H1 (cell line): ENCODE measurements at regions not wholly inside any gene's neighbourhood (a gene's known extent, or its start where the extent isn't known, plus 50 kb on each side); places are given as distances from the start of the nearest gene placed in this dataset.

Source experiments
- CTCF ChIA-PET: fragments of 300-600 bp; sonication (Branson Sonifier 250); formaldehyde crosslinking; loops from one replicate; lab custom pipeline; 2021; ENCODE audit not compliant: partially characterized antibody; lab: Charles Lee
- POLR2A ChIA-PET: fragments of 300-600 bp; sonication (Branson Sonifier 250); formaldehyde crosslinking; loops from one replicate; lab custom pipeline; 2021; ENCODE audit warnings: inconsistent platforms; ENCODE audit not compliant: partially characterized antibody; lab: Charles Lee
- DNase-seq, 2 experiments: peaks; one replicate each; pipeline versions ENCODE4 v3.0.0 to v3.0.0-alpha.2; 2010 to 2022; ENCODE audit warnings: low spot score in 2 of 2, low read depth in 1 of 2, mixed read lengths in 1 of 2
- FAIRE-seq: peaks from 2 replicates; lab custom pipeline; 2011; peaks lifted over from hg19 to GRCh38; lab: Jason Lieb, UNC
- H2AFZ ChIP-seq: 2 replicates; pipeline ENCODE4 v1.8.1; 2012; ENCODE audit warnings: low read length, inconsistent platforms
- H2AK5ac ChIP-seq: 2 replicates; pipeline ENCODE4 v1.6.1; 2013; ENCODE audit warnings: low read depth, low read length
- H2BK120ac ChIP-seq: replicated peaks from 2 replicates; pipeline ENCODE3; 2013; ENCODE audit warnings: low read depth, low read length, inconsistent platforms
- H2BK12ac ChIP-seq: 2 replicates; pipeline ENCODE4 v1.6.1; 2013; ENCODE audit warnings: low read depth, low read length
- H2BK15ac ChIP-seq: 2 replicates; pipeline ENCODE4 v1.6.1; 2013; ENCODE audit warnings: low read length
- H2BK20ac ChIP-seq: 2 replicates; pipeline ENCODE4 v1.6.1; 2013; ENCODE audit warnings: low read length
- H2BK5ac ChIP-seq: 2 replicates; pipeline ENCODE4 v1.6.1; 2013; ENCODE audit warnings: low read depth, low read length
- H3K14ac ChIP-seq: 2 replicates; pipeline ENCODE4 v1.6.1; 2013; ENCODE audit warnings: inconsistent platforms; ENCODE audit not compliant: insufficient read length
- H3K18ac ChIP-seq: 2 replicates; pipeline ENCODE4 v1.6.1; 2013; ENCODE audit warnings: low read length; ENCODE audit errors: extremely low read depth
- H3K23ac ChIP-seq: 2 replicates; pipeline ENCODE4 v1.6.1; 2013; ENCODE audit warnings: inconsistent platforms; ENCODE audit not compliant: insufficient read length
- H3K23me2 ChIP-seq: 2 replicates; pipeline ENCODE4 v1.6.1; 2013; ENCODE audit warnings: low read depth, low read length
- H3K27ac ChIP-seq: 2 replicates; pipeline ENCODE4 v1.6.1; 2011; ENCODE audit warnings: low read depth, low read length, inconsistent platforms
- H3K27me3 ChIP-seq, 4 experiments: replicated peaks in 1 of 4; 1 replicate in 1 of 4; 2 replicates in 3 of 4; pipeline versions ENCODE4 v1.6.1 to v1.8.1; 2011 to 2013; ENCODE audit warnings: low read length in 3 of 4, mild to moderate bottlenecking in 3 of 4, inconsistent platforms in 2 of 4, mixed read lengths in 2 of 4, moderate library complexity in 1 of 4; ENCODE audit not compliant: control insufficient read depth in 3 of 4, insufficient read depth in 3 of 4; ENCODE audit errors: extremely low read depth in 1 of 4
- H3K36me3 ChIP-seq, 4 experiments: 2 replicates each; pipeline versions ENCODE4 v1.6.1 to v1.8.1; 2011 to 2013; ENCODE audit warnings: mild to moderate bottlenecking in 4 of 4, low read length in 3 of 4, moderate library complexity in 2 of 4, control low read depth in 1 of 4, inconsistent platforms in 1 of 4; ENCODE audit not compliant: insufficient read depth in 4 of 4, control insufficient read depth in 2 of 4
- H3K4ac ChIP-seq: replicated peaks from 2 replicates; pipeline ENCODE3; 2013; ENCODE audit warnings: low read length, low read depth, mixed read lengths, inconsistent platforms; ENCODE audit not compliant: insufficient read length
- H3K4me1 ChIP-seq, 4 experiments: replicated peaks in 1 of 4; 1 replicate in 1 of 4; 2 replicates in 3 of 4; pipeline versions ENCODE4 v1.6.1 to v1.8.1; 2011 to 2013; ENCODE audit warnings: low read length in 3 of 4, inconsistent platforms in 2 of 4, mixed read lengths in 1 of 4; ENCODE audit not compliant: insufficient read depth in 4 of 4, control insufficient read depth in 3 of 4
- H3K4me2 ChIP-seq, 2 experiments: 2 replicates each; pipeline versions ENCODE4 v1.6.1 to v1.8.1; 2011 to 2013; ENCODE audit warnings: low read depth in 2 of 2, low read length in 2 of 2, control low read depth in 1 of 2, inconsistent platforms in 1 of 2, mild to moderate bottlenecking in 1 of 2; ENCODE audit not compliant: insufficient read depth in 1 of 2
- H3K4me3 ChIP-seq, 4 experiments: fragments of 200-600, 300-600 bp in 1 of 4; sonication (generic), shearing (Covaris generic), sonication (Bioruptor Twin) in 1 of 4; 2 replicates each; pipeline versions ENCODE4 v1.5.1 to v1.8.1; 2011 to 2016; ENCODE audit warnings: low read length in 4 of 4, low read depth in 3 of 4, control low read depth in 2 of 4, inconsistent platforms in 2 of 4, mild to moderate bottlenecking in 2 of 4, mixed read lengths in 1 of 4, moderate library complexity in 1 of 4; ENCODE audit not compliant: insufficient read depth in 2 of 4; ENCODE audit errors: extremely low read depth in 1 of 4
- H3K56ac ChIP-seq: replicated peaks from 2 replicates; pipeline ENCODE3; 2013; ENCODE audit warnings: low read depth, mild to moderate bottlenecking, mixed read lengths, low read length, inconsistent platforms; ENCODE audit not compliant: insufficient read length
- H3K79me1 ChIP-seq: 2 replicates; pipeline ENCODE4 v1.6.1; 2013; ENCODE audit warnings: low read depth, low read length, control low read depth
- H3K79me2 ChIP-seq, 2 experiments: 2 replicates each; pipeline versions ENCODE4 v1.6.1 to v1.8.1; 2012 to 2013; ENCODE audit warnings: low read length in 2 of 2, mild to moderate bottlenecking in 2 of 2, inconsistent platforms in 1 of 2; ENCODE audit not compliant: insufficient read depth in 2 of 2, control insufficient read depth in 1 of 2
- H3K9ac ChIP-seq, 4 experiments: replicated peaks in 1 of 4; 1 replicate in 1 of 4; 2 replicates in 3 of 4; pipeline versions ENCODE4 v1.6.1 to v1.8.1; 2011 to 2013; ENCODE audit warnings: low read depth in 3 of 4, low read length in 3 of 4, control low read depth in 2 of 4, mild to moderate bottlenecking in 2 of 4, moderate library complexity in 2 of 4, inconsistent platforms in 1 of 4; ENCODE audit errors: extremely low read depth in 1 of 4
- H3K9me3 ChIP-seq, 2 experiments: 2 replicates each; pipeline versions ENCODE4 v1.6.1 to v1.8.1; 2012 to 2013; ENCODE audit warnings: mild to moderate bottlenecking in 2 of 2, moderate library complexity in 2 of 2, control low read depth in 1 of 2, inconsistent platforms in 1 of 2, low read depth in 1 of 2, low read length in 1 of 2, mixed read lengths in 1 of 2; ENCODE audit not compliant: insufficient read depth in 2 of 2
- H4K20me1 ChIP-seq, 2 experiments: replicated peaks in 1 of 2; 2 replicates each; pipeline versions ENCODE3 to v1.8.1; 2011 to 2013; ENCODE audit warnings: inconsistent platforms in 2 of 2, low read length in 2 of 2, mild to moderate bottlenecking in 1 of 2; ENCODE audit not compliant: insufficient read depth in 2 of 2, control insufficient read depth in 1 of 2
- H4K5ac ChIP-seq: 2 replicates; pipeline ENCODE4 v1.6.1; 2013; ENCODE audit warnings: low read length, low read depth, mixed read lengths, inconsistent platforms; ENCODE audit not compliant: insufficient read length
- H4K8ac ChIP-seq: 2 replicates; pipeline ENCODE4 v1.8.0; 2013; ENCODE audit warnings: mild to moderate bottlenecking, moderate library complexity, low read length, inconsistent platforms; ENCODE audit not compliant: insufficient read depth; ENCODE audit errors: extremely low read depth
- H4K91ac ChIP-seq: replicated peaks from 2 replicates; pipeline ENCODE3; 2013; ENCODE audit warnings: low read length, mixed read lengths, inconsistent platforms; ENCODE audit not compliant: insufficient read length
- CBX8 ChIP-seq: fragments of 300-800, 300-1000 bp; sonication (generic); IDR thresholded peaks from 2 replicates; pipeline ENCODE4 v1.7.1; 2016; ENCODE audit warnings: low read depth, low read length, borderline replicate concordance
- CTBP2 ChIP-seq: IDR thresholded peaks from 2 replicates; pipeline ENCODE4 v1.7.0; 2011; ENCODE audit warnings: borderline replicate concordance, mild to moderate bottlenecking, moderate library complexity, mixed read lengths, low read length; ENCODE audit not compliant: insufficient read depth, insufficient read length
- HDAC6 ChIP-seq: IDR thresholded peaks from one replicate; pipeline ENCODE4 v1.7.1; 2012; ENCODE audit warnings: low read depth, mild to moderate bottlenecking, inconsistent platforms, low read length, moderate library complexity
- POLR2A ChIP-seq, 2 experiments: IDR thresholded peaks; 1 replicate in 1 of 2; 2 replicates in 1 of 2; pipeline ENCODE4 v1.6.1; 2011; ENCODE audit warnings: low read depth in 2 of 2, low read length in 2 of 2, mild to moderate bottlenecking in 2 of 2; ENCODE audit errors: control extremely low read depth in 1 of 2
- SIN3A ChIP-seq, 2 experiments: IDR thresholded peaks in 1 of 2; conservative IDR thresholded peaks in 1 of 2; 2 replicates each; pipeline ENCODE4 v1.6.1; 2011 to 2012; ENCODE audit warnings: low read length in 2 of 2, improper control_type of control experiment in 1 of 2, low read depth in 1 of 2, mild to moderate bottlenecking in 1 of 2
- SIRT6 ChIP-seq: IDR thresholded peaks from one replicate; pipeline ENCODE4 v1.7.1; 2012; ENCODE audit warnings: low read length, inconsistent platforms
- SP4 ChIP-seq: IDR thresholded peaks from 2 replicates; pipeline ENCODE4 v1.6.1; 2012; ENCODE audit warnings: low read length, inconsistent platforms

- TF ChIP-seq CTBP2 = no peak
These were observed 390.4 kb upstream of the RGPD4 start (continued) for GRCh38 chr2:107436281-107436680.

DNA sequence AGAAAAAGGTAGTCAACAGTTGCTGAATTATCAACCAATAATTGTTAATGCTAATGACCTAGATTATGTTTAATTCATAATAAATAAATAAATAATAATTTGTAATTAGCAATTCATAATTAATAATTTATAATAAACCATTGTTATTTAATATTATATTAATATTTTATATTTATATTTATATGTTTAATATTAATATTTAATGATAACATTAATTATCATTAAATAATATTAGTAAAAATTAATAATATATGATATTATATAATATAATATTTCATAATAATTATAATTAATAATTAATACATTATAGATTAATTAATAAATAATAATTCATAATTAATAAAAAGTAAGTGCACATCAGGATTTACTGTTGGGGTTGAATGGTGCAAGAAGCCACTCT, 389.4 kb upstream of the RGPD4 start:
- Histone ChIP-seq H3K9ac (no peak overlapping the region), H2BK12ac (no peak overlapping the region), H2AFZ (no peak overlapping the region), H3K36me3 (no peaks in the 10 kb centered on the region), H3K56ac (no peak overlapping the region), H3K27ac (no peak overlapping the region), H3K23ac (no peak overlapping the region), H3K27me3 (no peaks in the 10 kb centered on the region), H4K20me1 (no peaks in the 10 kb centered on the region), H2BK20ac (no peak overlapping the region), H3K23me2 (no peaks in the 10 kb centered on the region), H3K79me2 (no peaks in the 10 kb centered on the region), H4K8ac (no peak overlapping the region), H2BK15ac (no peak overlapping the region), H3K9me3 (no peaks in the 10 kb centered on the region), H3K14ac (no peak overlapping the region), H2AK5ac (no peak overlapping the region), H3K4me1 (no peaks in the 10 kb centered on the region), H2BK120ac (no peak overlapping the region), H3K4ac (no peak overlapping the region), H2BK5ac (no peak overlapping the region), H4K91ac (no peak overlapping the region), H3K79me1 (no peaks in the 10 kb centered on the region), H3K4me3 (no peak overlapping the region), H3K18ac (no peak overlapping the region), H4K5ac (no peak overlapping the region), H3K4me2 (no peak overlapping the region)
- ChIA-PET CTCF (no interaction called here), POLR2A (interaction anchor here (0.6 kb wide), 1 partner anchor 84 kb away, joined by 3 read pairs; no protein-coding TSS in a partner anchor)
- TF ChIP-seq SP4 (no peak), SIN3A (conservative IDR thresholded peaks at IDR 0.05 in 1 of 2, IDR thresholded peaks at IDR 0.05 in 1 of 2; ENCODE audit: low read depth in 1 of 2, low read length in 2 of 2) (no peak), CBX8 (no peak), HDAC6 (no peak), CTBP2 (no peak), POLR2A (IDR thresholded peaks at IDR 0.05; ENCODE audit: control extremely low read depth in 1 of 2, low read depth in 2 of 2, low read length in 2 of 2) (no peak), SIRT6 (no peak)
- no peak for DNase-seq
- FAIRE-seq = no peak
